Keratinocyte (primary cell): ENCODE measurements at regions not wholly inside any gene's neighbourhood (a gene's known extent, or its start where the extent isn't known, plus 50 kb on each side); places are given as distances from the start of the nearest gene placed in this dataset.

Experiments used
- DNase-seq: peaks from one replicate; pipeline ENCODE4 v3.0.0-alpha.2; 2011; ENCODE audit warnings: low read depth, missing footprints, low spot score
- FAIRE-seq: peaks from 2 replicates; lab custom pipeline; 2011; peaks lifted over from hg19 to GRCh38; lab: Jason Lieb, UNC
- H2AFZ ChIP-seq: 2 replicates; pipeline ENCODE4 v1.6.0; 2012; ENCODE audit warnings: low read length, control low read depth, inconsistent platforms; ENCODE audit not compliant: control insufficient read depth
- H3K27ac ChIP-seq: 2 replicates; pipeline ENCODE4 v1.5.1; 2011; ENCODE audit warnings: low read length; ENCODE audit not compliant: control insufficient read depth, insufficient read depth
- H3K27me3 ChIP-seq: 3 replicates; pipeline ENCODE4 v1.6.0; 2011; ENCODE audit warnings: low read length; ENCODE audit not compliant: control insufficient read depth, insufficient read depth; ENCODE audit errors: extremely low read depth
- H3K36me3 ChIP-seq, 2 experiments: 2 replicates in 1 of 2; 3 replicates in 1 of 2; pipeline ENCODE4 v1.5.1; 2011; ENCODE audit warnings: low read length in 2 of 2, mild to moderate bottlenecking in 1 of 2; ENCODE audit not compliant: control insufficient read depth in 2 of 2, insufficient read depth in 2 of 2; ENCODE audit errors: extremely low read depth in 1 of 2
- H3K4me1 ChIP-seq: 3 replicates; pipeline ENCODE4 v1.5.1; 2011; ENCODE audit warnings: low read length; ENCODE audit not compliant: control insufficient read depth, insufficient read depth; ENCODE audit errors: extremely low read depth
- H3K4me2 ChIP-seq: 3 replicates; pipeline ENCODE4 v1.6.0; 2011; ENCODE audit warnings: low read depth, low read length; ENCODE audit not compliant: control insufficient read depth, insufficient read depth; ENCODE audit errors: extremely low read depth
- H3K4me3 ChIP-seq, 3 experiments: fragments of 200-600 bp in 1 of 3; sonication (generic) in 1 of 3; 2 replicates in 2 of 3; 3 replicates in 1 of 3; pipeline ENCODE4 v1.5.1; 2011 to 2016; ENCODE audit warnings: low read length in 3 of 3, mild to moderate bottlenecking in 3 of 3, control low read depth in 2 of 3, inconsistent platforms in 1 of 3, low read depth in 1 of 3, mixed read lengths in 1 of 3, mixed run types in 1 of 3, moderate library complexity in 1 of 3; ENCODE audit not compliant: control insufficient read depth in 2 of 3, insufficient read depth in 2 of 3; ENCODE audit errors: extremely low read depth in 1 of 3
- H3K79me2 ChIP-seq: 2 replicates; pipeline ENCODE4 v1.6.0; 2012; ENCODE audit warnings: low read length; ENCODE audit not compliant: control insufficient read depth, insufficient read depth
- H3K9ac ChIP-seq: 3 replicates; pipeline ENCODE4 v1.6.0; 2011; ENCODE audit warnings: low read length; ENCODE audit not compliant: control insufficient read depth, insufficient read depth; ENCODE audit errors: extremely low read depth
- H3K9me1 ChIP-seq: 3 replicates; pipeline ENCODE4 v1.6.0; 2011; ENCODE audit warnings: low read length; ENCODE audit not compliant: control insufficient read depth, insufficient read depth; ENCODE audit errors: extremely low read depth
- H3K9me3 ChIP-seq: 2 replicates; pipeline ENCODE4 v1.5.1; 2012; ENCODE audit warnings: low read depth, low read length; ENCODE audit not compliant: control insufficient read depth
- H4K20me1 ChIP-seq: 3 replicates; pipeline ENCODE4 v1.6.0; 2011; ENCODE audit warnings: low read length; ENCODE audit not compliant: control insufficient read depth, insufficient read depth; ENCODE audit errors: extremely low read depth
- CTCF ChIP-seq, 3 experiments: IDR thresholded peaks in 1 of 3; conservative IDR thresholded peaks in 1 of 3; optimal IDR thresholded peaks in 1 of 3; 2 replicates in 2 of 3; 3 replicates in 1 of 3; pipeline versions ENCODE3 to v1.5.1; 2011; ENCODE audit warnings: low read length in 3 of 3, mild to moderate bottlenecking in 3 of 3, moderate library complexity in 2 of 3, control low read depth in 1 of 3, inconsistent platforms in 1 of 3; ENCODE audit not compliant: insufficient read depth in 2 of 3; ENCODE audit errors: extremely low read depth in 1 of 3
- EZH2 ChIP-seq: IDR thresholded peaks from one replicate; pipeline ENCODE4 v1.6.1; 2012; ENCODE audit warnings: inconsistent platforms, mild to moderate bottlenecking, low read length, moderate library complexity
- dilution Hi-C: fragments of 300-500 bp; cut with MboI; formaldehyde crosslinking; loops from one replicate; pipeline ENCODE4 v1.7.0; 2020; ENCODE audit warnings: low sequenced_read_pairs; ENCODE audit not compliant: extremely low pct_ligation_motif_present

GRCh38 chr2:173584676-173585458 is 230.2 kb downstream of the CDCA7 start:
- H3K4me1 ChIP-seq, result peaks cover 13% of the 10 kb centered on the region
- H3K4me3 ChIP-seq, result no peak overlapping the region
- no peaks in the 10 kb centered on the region for H3K9me1 ChIP-seq
- dilution Hi-C loops, result no loop called here
- no peak overlapping the region for H3K4me2 ChIP-seq
- no peaks in the 10 kb centered on the region for H3K9me3 ChIP-seq
- H3K27me3 ChIP-seq, result no peaks in the 10 kb centered on the region
- no peak for DNase-seq
- TF ChIP-seq EZH2 (no peak), CTCF (optimal IDR thresholded peaks at IDR 0.05 in 1 of 3, IDR thresholded peaks at IDR 0.05 in 1 of 3, conservative IDR thresholded peaks at IDR 0.05 in 1 of 3; ENCODE audit: extremely low read depth in 1 of 3, insufficient read depth in 2 of 3, low read length in 3 of 3) (no peak)
- no peak overlapping the region for H3K27ac ChIP-seq
- H3K36me3 ChIP-seq, result no peaks in the 10 kb centered on the region
- H4K20me1 ChIP-seq, result no peaks in the 10 kb centered on the region
- H3K79me2 ChIP-seq, result no peaks in the 10 kb centered on the region
- no peak overlapping the region for H2AFZ ChIP-seq
- FAIRE-seq, result no peak
- H3K9ac ChIP-seq, result no peak overlapping the region

- Histone ChIP-seq H3K4me1 (peaks cover 20% of the 10 kb centered on the region), H3K9me3 (peaks cover 8% of the 10 kb centered on the region), H3K9ac (no peak overlapping the region), H3K4me2 (peak overlapping the region; percentile 89), H3K36me3 (no peaks in the 10 kb centered on the region), H2AFZ (no peak overlapping the region), H3K27me3 (no peaks in the 10 kb centered on the region), H3K4me3 (no peak overlapping the region), H3K9me1 (no peaks in the 10 kb centered on the region), H3K79me2 (no peaks in the 10 kb centered on the region), H4K20me1 (no peaks in the 10 kb centered on the region), H3K27ac (peak overlapping the region; percentile 44)
- FAIRE-seq (no peak), DNase-seq (no peak)
- dilution Hi-C loops, result no loop called here
- TF ChIP-seq CTCF (optimal IDR thresholded peaks at IDR 0.05 in 1 of 3, IDR thresholded peaks at IDR 0.05 in 1 of 3, conservative IDR thresholded peaks at IDR 0.05 in 1 of 3; ENCODE audit: extremely low read depth in 1 of 3, insufficient read depth in 2 of 3, low read length in 3 of 3) (no peak), EZH2 (no peak)
Measured at GRCh38 chr2:173588931-173589369, 234.3 kb downstream of the CDCA7 start.
